ENCODE measurements at regions not wholly inside any gene's neighbourhood (a gene's known extent, or its start where the extent isn't known, plus 50 kb on each side); places are given as distances from the start of the nearest gene placed in this dataset.
"Not testable (repeated sequence)": the region's sequence is repeated elsewhere in the genome, so short reads cannot be mapped to it uniquely, and the experiment has no call there.

- Histone ChIP-seq H3K9ac (ENCODE audit: low read length) (no peak overlapping the region), H3K4me3 (ENCODE audit: low read length) (no peak overlapping the region), H3K9me2 (replicated peaks; ENCODE audit: insufficient read depth, low read length) (no peaks in the 10 kb centered on the region), H3K4me2 (ENCODE audit: low read depth, low read length, poor library complexity, severe bottlenecking) (no peak overlapping the region), H4K20me1 (ENCODE audit: insufficient read depth, low read depth, low read length) (no peaks in the 10 kb centered on the region), H3K27ac (ENCODE audit: low read length) (no peak overlapping the region), H3K9me3 (ENCODE audit: low read length) (peaks cover 24% of the 10 kb centered on the region), H3K27me3 (ENCODE audit: low read length) (no peaks in the 10 kb centered on the region), H3K36me3 (ENCODE audit: insufficient read depth, low read length) (no peaks in the 10 kb centered on the region), H3K4me1 (ENCODE audit: low read length) (no peaks in the 10 kb centered on the region), H2AFZ (ENCODE audit: low read length) (0 out of 2 replicates have a peak overlapping the region, but pooled peaks have one; percentile 35), H3K79me2 (ENCODE audit: low read length) (no peaks in the 10 kb centered on the region)
- DNase-seq = no peak
Observed at GRCh38 chr6:67459556-67459955, 1175.5 kb upstream of the ADGRB3 start.

- Histone ChIP-seq H3K27me3 (ENCODE audit: low read length) (no peaks in the 10 kb centered on the region), H3K4me3 (ENCODE audit: low read length) (no peak overlapping the region), H3K4me2 (ENCODE audit: low read depth, low read length, poor library complexity, severe bottlenecking) (no peak overlapping the region), H3K9me2 (replicated peaks; ENCODE audit: insufficient read depth, low read length) (no peaks in the 10 kb centered on the region), H2AFZ (ENCODE audit: low read length) (no peak overlapping the region), H3K27ac (ENCODE audit: low read length) (no peak overlapping the region), H3K79me2 (ENCODE audit: low read length) (no peaks in the 10 kb centered on the region), H4K20me1 (ENCODE audit: insufficient read depth, low read depth, low read length) (no peaks in the 10 kb centered on the region), H3K4me1 (ENCODE audit: low read length) (peaks cover 2% of the 10 kb centered on the region), H3K9ac (ENCODE audit: low read length) (no peak overlapping the region), H3K36me3 (ENCODE audit: insufficient read depth, low read length) (no peaks in the 10 kb centered on the region), H3K9me3 (ENCODE audit: low read length) (peaks cover 24% of the 10 kb centered on the region)
- DNase-seq = no peak
Observed at GRCh38 chr6:67458265-67458664, 1176.8 kb upstream of the ADGRB3 start.

- no peak for DNase-seq
- no peak overlapping the region for H3K4me3 ChIP-seq (ENCODE audit: low read length)
- H3K27me3 ChIP-seq (ENCODE audit: low read length) = no peaks in the 10 kb centered on the region
- H3K9me2 ChIP-seq (replicated peaks; ENCODE audit: insufficient read depth, low read length) = no peaks in the 10 kb centered on the region
- H3K4me1 ChIP-seq (ENCODE audit: low read length) = peaks cover 39% of the 10 kb centered on the region
- H3K79me2 ChIP-seq (ENCODE audit: low read length) = no peaks in the 10 kb centered on the region
- H3K9me3 ChIP-seq (ENCODE audit: low read length) = no peaks in the 10 kb centered on the region
- H3K4me2 ChIP-seq (ENCODE audit: low read depth, low read length, poor library complexity, severe bottlenecking) = peak overlapping the region; percentile 22
- H4K20me1 ChIP-seq (ENCODE audit: insufficient read depth, low read depth, low read length) = no peaks in the 10 kb centered on the region
- peak overlapping the region; percentile 92 for H3K27ac ChIP-seq (ENCODE audit: low read length)
- H3K9ac ChIP-seq (ENCODE audit: low read length) = no peak overlapping the region
- no peaks in the 10 kb centered on the region for H3K36me3 ChIP-seq (ENCODE audit: insufficient read depth, low read length)
- H2AFZ ChIP-seq (ENCODE audit: low read length) = peak overlapping the region; percentile 42
Observed at GRCh38 chr6:67451874-67452273, 1183.2 kb upstream of the ADGRB3 start.

- DNase-seq = peak; percentile 86
- Histone ChIP-seq H3K36me3 (ENCODE audit: insufficient read depth, low read length) (no peaks in the 10 kb centered on the region), H3K9me2 (replicated peaks; ENCODE audit: insufficient read depth, low read length) (no peaks in the 10 kb centered on the region), H3K9ac (ENCODE audit: low read length) (0 out of 2 replicates have a peak overlapping the region, but pooled peaks have one; percentile 19), H2AFZ (ENCODE audit: low read length) (0 out of 2 replicates have a peak overlapping the region, but pooled peaks have one; percentile 3), H3K79me2 (ENCODE audit: low read length) (no peaks in the 10 kb centered on the region), H3K4me1 (ENCODE audit: low read length) (peaks cover 39% of the 10 kb centered on the region), H4K20me1 (ENCODE audit: insufficient read depth, low read depth, low read length) (no peaks in the 10 kb centered on the region), H3K4me2 (ENCODE audit: low read depth, low read length, poor library complexity, severe bottlenecking) (peak overlapping the region; percentile 50), H3K27me3 (ENCODE audit: low read length) (no peaks in the 10 kb centered on the region), H3K27ac (ENCODE audit: low read length) (peak overlapping the region; percentile 92), H3K4me3 (ENCODE audit: low read length) (no peak overlapping the region), H3K9me3 (ENCODE audit: low read length) (no peaks in the 10 kb centered on the region)
Observed at GRCh38 chr6:67450641-67451040, 1184.4 kb upstream of the ADGRB3 start.

GRCh38 chr6:67449602-67450001, 1185.5 kb upstream of the ADGRB3 start:
- Histone ChIP-seq H3K9me2 (replicated peaks; ENCODE audit: insufficient read depth, low read length) (no peaks in the 10 kb centered on the region), H3K9ac (ENCODE audit: low read length) (no peak overlapping the region), H3K4me3 (ENCODE audit: low read length) (no peak overlapping the region), H3K36me3 (ENCODE audit: insufficient read depth, low read length) (no peaks in the 10 kb centered on the region), H3K4me1 (ENCODE audit: low read length) (peaks cover 39% of the 10 kb centered on the region), H3K79me2 (ENCODE audit: low read length) (no peaks in the 10 kb centered on the region), H2AFZ (ENCODE audit: low read length) (0 out of 2 replicates have a peak overlapping the region, but pooled peaks have one; percentile 10), H4K20me1 (ENCODE audit: insufficient read depth, low read depth, low read length) (no peaks in the 10 kb centered on the region), H3K4me2 (ENCODE audit: low read depth, low read length, poor library complexity, severe bottlenecking) (no peak overlapping the region), H3K27me3 (ENCODE audit: low read length) (no peaks in the 10 kb centered on the region), H3K27ac (ENCODE audit: low read length) (peak overlapping the region; percentile 92), H3K9me3 (ENCODE audit: low read length) (no peaks in the 10 kb centered on the region)
- DNase-seq = no peak

GRCh38 chr6:67433124-67433523, 1202.0 kb upstream of the ADGRB3 start:
- H3K36me3 ChIP-seq (ENCODE audit: insufficient read depth, low read length) = no peaks in the 10 kb centered on the region
- no peak overlapping the region for H3K4me3 ChIP-seq (ENCODE audit: low read length)
- no peak overlapping the region for H3K27ac ChIP-seq (ENCODE audit: low read length)
- H3K4me2 ChIP-seq (ENCODE audit: low read depth, low read length, poor library complexity, severe bottlenecking) = no peak overlapping the region
- H2AFZ ChIP-seq (ENCODE audit: low read length) = peak overlapping the region; percentile 61; the same call in 1 of the 2 replicates
- no peak overlapping the region for H3K9ac ChIP-seq (ENCODE audit: low read length)
- no peaks in the 10 kb centered on the region for H4K20me1 ChIP-seq (ENCODE audit: insufficient read depth, low read depth, low read length)
- DNase-seq = no peak
- H3K9me3 ChIP-seq (ENCODE audit: low read length) = no peaks in the 10 kb centered on the region
- no peaks in the 10 kb centered on the region for H3K4me1 ChIP-seq (ENCODE audit: low read length)
- H3K9me2 ChIP-seq (replicated peaks; ENCODE audit: insufficient read depth, low read length) = no peaks in the 10 kb centered on the region
- H3K79me2 ChIP-seq (ENCODE audit: low read length) = no peaks in the 10 kb centered on the region
- no peaks in the 10 kb centered on the region for H3K27me3 ChIP-seq (ENCODE audit: low read length)

GRCh38 chr6:67431076-67431475, 1204.0 kb upstream of the ADGRB3 start:
- Histone ChIP-seq H3K27me3 (ENCODE audit: low read length) (no peaks in the 10 kb centered on the region), H3K4me1 (ENCODE audit: low read length) (no peaks in the 10 kb centered on the region), H3K4me3 (ENCODE audit: low read length) (no peak overlapping the region), H3K9me2 (replicated peaks; ENCODE audit: insufficient read depth, low read length) (no peaks in the 10 kb centered on the region), H3K79me2 (ENCODE audit: low read length) (no peaks in the 10 kb centered on the region), H3K27ac (ENCODE audit: low read length) (no peak overlapping the region), H2AFZ (ENCODE audit: low read length) (no peak overlapping the region), H3K9me3 (ENCODE audit: low read length) (no peaks in the 10 kb centered on the region), H4K20me1 (ENCODE audit: insufficient read depth, low read depth, low read length) (no peaks in the 10 kb centered on the region), H3K4me2 (ENCODE audit: low read depth, low read length, poor library complexity, severe bottlenecking) (no peak overlapping the region), H3K36me3 (ENCODE audit: insufficient read depth, low read length) (no peaks in the 10 kb centered on the region), H3K9ac (ENCODE audit: low read length) (no peak overlapping the region)
- no peak for DNase-seq

GRCh38 chr6:67426686-67427085, 1208.4 kb upstream of the ADGRB3 start:
- H3K27ac ChIP-seq (ENCODE audit: low read length); H3K9me3 ChIP-seq (ENCODE audit: low read length); H4K20me1 ChIP-seq (ENCODE audit: insufficient read depth, low read depth, low read length); H3K9me2 ChIP-seq (replicated peaks; ENCODE audit: insufficient read depth, low read length); H3K36me3 ChIP-seq (ENCODE audit: insufficient read depth, low read length); DNase-seq; H3K27me3 ChIP-seq (ENCODE audit: low read length); H3K4me1 ChIP-seq (ENCODE audit: low read length); H3K4me3 ChIP-seq (ENCODE audit: low read length); H3K79me2 ChIP-seq (ENCODE audit: low read length); H3K9ac ChIP-seq (ENCODE audit: low read length); H3K4me2 ChIP-seq (ENCODE audit: low read depth, low read length, poor library complexity, severe bottlenecking): not testable (repeated sequence)
- H2AFZ ChIP-seq (ENCODE audit: low read length) = peak overlapping the region; percentile 72; the same call in 1 of the 2 replicates

- Histone ChIP-seq H3K9me2 (replicated peaks; ENCODE audit: insufficient read depth, low read length) (no peaks in the 10 kb centered on the region), H3K27me3 (ENCODE audit: low read length) (no peaks in the 10 kb centered on the region), H3K79me2 (ENCODE audit: low read length) (no peaks in the 10 kb centered on the region), H2AFZ (ENCODE audit: low read length) (peak overlapping the region; percentile 71), H3K27ac (ENCODE audit: low read length) (no peak overlapping the region), H3K4me3 (ENCODE audit: low read length) (no peak overlapping the region), H3K36me3 (ENCODE audit: insufficient read depth, low read length) (no peaks in the 10 kb centered on the region), H3K4me2 (ENCODE audit: low read depth, low read length, poor library complexity, severe bottlenecking) (no peak overlapping the region), H4K20me1 (ENCODE audit: insufficient read depth, low read depth, low read length) (no peaks in the 10 kb centered on the region), H3K9ac (ENCODE audit: low read length) (no peak overlapping the region), H3K4me1 (ENCODE audit: low read length) (no peaks in the 10 kb centered on the region), H3K9me3 (ENCODE audit: low read length) (no peaks in the 10 kb centered on the region)
- no peak for DNase-seq
Observed at GRCh38 chr6:67412035-67412434, 1223.0 kb upstream of the ADGRB3 start.

Data from Karpas-422 (cell line).